Glutamatergic neuron (in vitro differentiated cells): ENCODE measurements at regions not wholly inside any gene's neighbourhood (a gene's known extent, or its start where the extent isn't known, plus 50 kb on each side); places are given as distances from the start of the nearest gene placed in this dataset.

Experiments
- DNase-seq: peaks from one replicate; pipeline ENCODE4 v3.0.0; 2022
- H3K27ac Mint-ChIP-seq: one replicate; pipeline ENCODE4 v1.8.0; 2020; ENCODE audit warnings: mild to moderate bottlenecking, mixed read lengths, inconsistent platforms; ENCODE audit not compliant: unreplicated experiment
- H3K27me3 Mint-ChIP-seq: one replicate; pipeline ENCODE4 v1.8.0; 2020; ENCODE audit warnings: mild to moderate bottlenecking, moderate library complexity, mixed read lengths, inconsistent platforms; ENCODE audit not compliant: unreplicated experiment
- H3K36me3 Mint-ChIP-seq: one replicate; pipeline ENCODE4 v1.8.0; 2020; ENCODE audit warnings: mild to moderate bottlenecking, mixed read lengths, inconsistent platforms; ENCODE audit not compliant: unreplicated experiment
- H3K4me1 Mint-ChIP-seq: one replicate; pipeline ENCODE4 v1.8.0; 2020; ENCODE audit warnings: mild to moderate bottlenecking, low read depth, mixed read lengths, inconsistent platforms; ENCODE audit not compliant: unreplicated experiment
- H3K4me3 Mint-ChIP-seq: one replicate; pipeline ENCODE4 v1.8.0; 2020; ENCODE audit warnings: mild to moderate bottlenecking, mixed read lengths, inconsistent platforms; ENCODE audit not compliant: unreplicated experiment
- H3K9me3 Mint-ChIP-seq: one replicate; pipeline ENCODE4 v1.8.0; 2020; ENCODE audit warnings: mild to moderate bottlenecking, moderate library complexity, mixed read lengths, inconsistent platforms; ENCODE audit not compliant: unreplicated experiment
- CTCF ChIP-seq: fragments of 200-600 bp; sonication (generic); IDR thresholded peaks from one replicate; pipeline ENCODE4 v1.5.0; 2021; ENCODE audit not compliant: partially characterized antibody, unreplicated experiment

- no peak overlapping the region for H3K4me3 Mint-ChIP-seq
- peaks cover 23% of the 10 kb centered on the region for H3K4me1 Mint-ChIP-seq
- DNase-seq: peak; percentile 22
- TF ChIP-seq CTCF: no peak
- no peaks in the 10 kb centered on the region for H3K27me3 Mint-ChIP-seq
- peak overlapping the region; percentile 24 for H3K27ac Mint-ChIP-seq
- H3K36me3 Mint-ChIP-seq: no peaks in the 10 kb centered on the region
- H3K9me3 Mint-ChIP-seq: no peaks in the 10 kb centered on the region
These were observed 203.5 kb upstream of the MTNR1B start for GRCh38 chr11:92765965-92766371.

- no peaks in the 10 kb centered on the region for H3K27me3 Mint-ChIP-seq
- no peak for DNase-seq
- H3K27ac Mint-ChIP-seq: no peak overlapping the region
- TF ChIP-seq CTCF: no peak
- no peaks in the 10 kb centered on the region for H3K9me3 Mint-ChIP-seq
- peaks cover 23% of the 10 kb centered on the region for H3K4me1 Mint-ChIP-seq
- H3K36me3 Mint-ChIP-seq: no peaks in the 10 kb centered on the region
- no peak overlapping the region for H3K4me3 Mint-ChIP-seq
These were observed 202.8 kb upstream of the MTNR1B start for GRCh38 chr11:92766698-92767097.

- Mint-ChIP-seq H3K27ac (no peak overlapping the region), H3K36me3 (no peaks in the 10 kb centered on the region), H3K27me3 (no peaks in the 10 kb centered on the region), H3K4me3 (no peak overlapping the region), H3K4me1 (peaks cover 23% of the 10 kb centered on the region), H3K9me3 (no peaks in the 10 kb centered on the region)
- no peak for DNase-seq
- TF ChIP-seq CTCF: no peak
These were observed 202.0 kb upstream of the MTNR1B start for GRCh38 chr11:92767416-92767815.

GRCh38 chr11:92768121-92768840 lies 201.2 kb upstream of the MTNR1B start:
- H3K27me3 Mint-ChIP-seq: no peaks in the 10 kb centered on the region
- no peak overlapping the region for H3K4me3 Mint-ChIP-seq
- peaks cover 20% of the 10 kb centered on the region for H3K4me1 Mint-ChIP-seq
- no peak for DNase-seq
- H3K27ac Mint-ChIP-seq: no peak overlapping the region
- no peak for TF ChIP-seq CTCF
- H3K9me3 Mint-ChIP-seq: no peaks in the 10 kb centered on the region
- H3K36me3 Mint-ChIP-seq: no peaks in the 10 kb centered on the region

- no peak for DNase-seq
- H3K27me3 Mint-ChIP-seq: no peaks in the 10 kb centered on the region
- peaks cover 15% of the 10 kb centered on the region for H3K4me1 Mint-ChIP-seq
- no peaks in the 10 kb centered on the region for H3K9me3 Mint-ChIP-seq
- H3K4me3 Mint-ChIP-seq: no peak overlapping the region
- H3K27ac Mint-ChIP-seq: no peak overlapping the region
- H3K36me3 Mint-ChIP-seq: no peaks in the 10 kb centered on the region
- TF ChIP-seq CTCF: no peak
These were observed 200.3 kb upstream of the MTNR1B start for GRCh38 chr11:92769112-92769511.
